ENCODE measurements at regions not wholly inside any gene's neighbourhood (a gene's known extent, or its start where the extent isn't known, plus 50 kb on each side); places are given as distances from the start of the nearest gene placed in this dataset.

- no peaks in the 10 kb centered on the region for H3K79me2 ChIP-seq (ENCODE audit: low read length)
- H3K4me1 ChIP-seq (ENCODE audit: low read length) = no peaks in the 10 kb centered on the region
- no peaks in the 10 kb centered on the region for H4K20me1 ChIP-seq (ENCODE audit: insufficient read depth, low read length)
- TF ChIP-seq, protein P1, sequence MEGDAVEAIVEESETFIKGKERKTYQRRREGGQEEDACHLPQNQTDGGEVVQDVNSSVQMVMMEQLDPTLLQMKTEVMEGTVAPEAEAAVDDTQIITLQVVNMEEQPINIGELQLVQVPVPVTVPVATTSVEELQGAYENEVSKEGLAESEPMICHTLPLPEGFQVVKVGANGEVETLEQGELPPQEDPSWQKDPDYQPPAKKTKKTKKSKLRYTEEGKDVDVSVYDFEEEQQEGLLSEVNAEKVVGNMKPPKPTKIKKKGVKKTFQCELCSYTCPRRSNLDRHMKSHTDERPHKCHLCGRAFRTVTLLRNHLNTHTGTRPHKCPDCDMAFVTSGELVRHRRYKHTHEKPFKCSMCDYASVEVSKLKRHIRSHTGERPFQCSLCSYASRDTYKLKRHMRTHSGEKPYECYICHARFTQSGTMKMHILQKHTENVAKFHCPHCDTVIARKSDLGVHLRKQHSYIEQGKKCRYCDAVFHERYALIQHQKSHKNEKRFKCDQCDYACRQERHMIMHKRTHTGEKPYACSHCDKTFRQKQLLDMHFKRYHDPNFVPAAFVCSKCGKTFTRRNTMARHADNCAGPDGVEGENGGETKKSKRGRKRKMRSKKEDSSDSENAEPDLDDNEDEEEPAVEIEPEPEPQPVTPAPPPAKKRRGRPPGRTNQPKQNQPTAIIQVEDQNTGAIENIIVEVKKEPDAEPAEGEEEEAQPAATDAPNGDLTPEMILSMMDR (IDR thresholded peaks at IDR 0.05; ENCODE audit: low read depth, low read length) = no peak
- no peaks in the 10 kb centered on the region for H3K27me3 ChIP-seq (ENCODE audit: low read depth, low read length)
- H3K9me3 ChIP-seq (ENCODE audit: insufficient read depth, low read length) = no peaks in the 10 kb centered on the region
- no peak overlapping the region for H3K4me2 ChIP-seq (ENCODE audit: low read length)
- H3K4me3 ChIP-seq (ENCODE audit: low read length) = no peak overlapping the region
- H3K27ac ChIP-seq (ENCODE audit: low read length) = no peak overlapping the region
- no peak overlapping the region for H2AFZ ChIP-seq (ENCODE audit: low read depth, low read length)
- no peak overlapping the region for H3K9ac ChIP-seq (ENCODE audit: low read length)
- no peaks in the 10 kb centered on the region for H3K36me3 ChIP-seq (replicated peaks; ENCODE audit: low read depth, low read length)
These were observed 90.6 kb downstream of the TNFSF13B start for GRCh38 chr13:108360139-108360538.

- no peaks in the 10 kb centered on the region for H3K36me3 ChIP-seq (replicated peaks; ENCODE audit: low read depth, low read length)
- H4K20me1 ChIP-seq (ENCODE audit: insufficient read depth, low read length) = no peaks in the 10 kb centered on the region
- no peaks in the 10 kb centered on the region for H3K4me1 ChIP-seq (ENCODE audit: low read length)
- H3K4me2 ChIP-seq (ENCODE audit: low read length) = no peak overlapping the region
- H3K79me2 ChIP-seq (ENCODE audit: low read length) = no peaks in the 10 kb centered on the region
- TF ChIP-seq EZH2phosphoT487 (IDR thresholded peaks at IDR 0.05; ENCODE audit: low read depth) = no peak
- TF ChIP-seq, protein P1 (IDR thresholded peaks at IDR 0.05; ENCODE audit: low read depth, low read length) = no peak
- no peak overlapping the region for H3K27ac ChIP-seq (ENCODE audit: low read length)
- H3K27me3 ChIP-seq (ENCODE audit: low read depth, low read length) = no peaks in the 10 kb centered on the region
- H3K9ac ChIP-seq (ENCODE audit: low read length) = no peak overlapping the region
- H2AFZ ChIP-seq (ENCODE audit: low read depth, low read length) = no peak overlapping the region
- no peak overlapping the region for H3K4me3 ChIP-seq (ENCODE audit: low read length)
- no peaks in the 10 kb centered on the region for H3K9me3 ChIP-seq (ENCODE audit: insufficient read depth, low read length)
These were observed 92.3 kb downstream of the TNFSF13B start for GRCh38 chr13:108361769-108362168.

DNA sequence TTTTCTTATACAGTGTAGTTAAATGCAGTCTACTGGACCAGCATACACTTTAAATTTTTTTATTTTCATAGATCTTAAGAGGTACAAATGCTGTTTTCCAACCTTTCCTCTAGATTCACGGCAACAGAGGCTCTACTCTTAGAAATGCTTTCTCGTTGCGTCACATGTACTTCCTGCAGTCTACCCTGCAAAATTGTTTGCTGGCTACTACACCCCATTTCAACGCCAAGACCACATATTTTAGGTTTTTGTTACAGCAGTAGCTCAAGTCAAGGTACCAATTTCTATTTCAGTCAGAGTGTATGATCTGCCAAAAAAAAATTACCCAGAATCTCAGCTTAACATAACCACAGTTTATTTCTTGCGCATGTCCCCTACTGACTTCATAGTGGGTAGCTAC lies 94.1 kb downstream of the TNFSF13B start:
- H4K20me1 ChIP-seq (ENCODE audit: insufficient read depth, low read length) = no peaks in the 10 kb centered on the region
- no peak overlapping the region for H2AFZ ChIP-seq (ENCODE audit: low read depth, low read length)
- TF ChIP-seq, protein P1 (IDR thresholded peaks at IDR 0.05; ENCODE audit: low read depth, low read length) = no peak
- TF ChIP-seq EZH2phosphoT487 (IDR thresholded peaks at IDR 0.05; ENCODE audit: low read depth) = no peak
- H3K9ac ChIP-seq (ENCODE audit: low read length) = no peak overlapping the region
- no peaks in the 10 kb centered on the region for H3K9me3 ChIP-seq (ENCODE audit: insufficient read depth, low read length)
- H3K4me1 ChIP-seq (ENCODE audit: low read length) = no peaks in the 10 kb centered on the region
- H3K27me3 ChIP-seq (ENCODE audit: low read depth, low read length) = no peaks in the 10 kb centered on the region
- no peak overlapping the region for H3K4me2 ChIP-seq (ENCODE audit: low read length)
- no peaks in the 10 kb centered on the region for H3K79me2 ChIP-seq (ENCODE audit: low read length)
- no peak overlapping the region for H3K4me3 ChIP-seq (ENCODE audit: low read length)
- no peaks in the 10 kb centered on the region for H3K36me3 ChIP-seq (replicated peaks; ENCODE audit: low read depth, low read length)
- no peak overlapping the region for H3K27ac ChIP-seq (ENCODE audit: low read length)

GRCh38 chr13:108365255-108365654 lies 95.7 kb downstream of the TNFSF13B start:
- Histone ChIP-seq H2AFZ (ENCODE audit: low read depth, low read length) (no peak overlapping the region), H3K79me2 (ENCODE audit: low read length) (no peaks in the 10 kb centered on the region), H3K36me3 (replicated peaks; ENCODE audit: low read depth, low read length) (no peaks in the 10 kb centered on the region), H3K4me3 (ENCODE audit: low read length) (no peak overlapping the region), H3K9ac (ENCODE audit: low read length) (no peak overlapping the region), H3K27me3 (ENCODE audit: low read depth, low read length) (no peaks in the 10 kb centered on the region), H3K4me2 (ENCODE audit: low read length) (no peak overlapping the region), H4K20me1 (ENCODE audit: insufficient read depth, low read length) (no peaks in the 10 kb centered on the region), H3K27ac (ENCODE audit: low read length) (no peak overlapping the region), H3K9me3 (ENCODE audit: insufficient read depth, low read length) (no peaks in the 10 kb centered on the region), H3K4me1 (ENCODE audit: low read length) (no peaks in the 10 kb centered on the region)
- TF ChIP-seq EZH2phosphoT487 (IDR thresholded peaks at IDR 0.05; ENCODE audit: low read depth) = no peak
- TF ChIP-seq, protein P1 (IDR thresholded peaks at IDR 0.05; ENCODE audit: low read depth, low read length) = no peak

Measured in OCI-LY3 (cell line).